ENCODE measurements at regions not wholly inside any gene's neighbourhood (a gene's known extent, or its start where the extent isn't known, plus 50 kb on each side); places are given as distances from the start of the nearest gene placed in this dataset.

GRCh38 chr4:67328393-67328792 lies 216.9 kb downstream of the CENPC start:
- TF ChIP-seq CTCF (IDR thresholded peaks at IDR 0.05; ENCODE audit: insufficient read depth, low read length) (no peak), POLR2AphosphoS5 (IDR thresholded peaks at IDR 0.05; ENCODE audit: low read depth) (no peak), GABPA (IDR thresholded peaks at IDR 0.05; ENCODE audit: low read depth) (no peak)

Measured in HL-60 (cell line).